CD4-positive, alpha-beta memory T cell (primary cell): ENCODE measurements at regions not wholly inside any gene's neighbourhood (a gene's known extent, or its start where the extent isn't known, plus 50 kb on each side); places are given as distances from the start of the nearest gene placed in this dataset.
"Not testable (repeated sequence)": the region's sequence is repeated elsewhere in the genome, so short reads cannot be mapped to it uniquely, and the experiment has no call there.

Experiments used
- CTCF ChIA-PET: fragments of 350-600 bp; sonication (Branson Sonifier 250); formaldehyde crosslinking; loops from one replicate; lab custom pipeline; 2021; ENCODE audit warnings: inconsistent platforms; ENCODE audit not compliant: partially characterized antibody; lab: Charles Lee
- POLR2A ChIA-PET: fragments of 350-600 bp; sonication (Branson Sonifier 250); formaldehyde crosslinking; loops from one replicate; lab custom pipeline; 2021; ENCODE audit not compliant: partially characterized antibody; lab: Charles Lee
- DNase-seq, 5 donors: peaks; one replicate each; pipeline versions ENCODE4 v3.0.0 to v3.0.0-alpha.2; 2020 to 2022; ENCODE audit warnings: mixed read lengths in 1 of 5
- H3K27ac ChIP-seq: one replicate; pipeline ENCODE4 v1.7.0; 2013; ENCODE audit warnings: low read depth, low read length
- H3K27me3 ChIP-seq: 2 replicates; pipeline ENCODE4 v1.7.0; 2013; ENCODE audit warnings: mild to moderate bottlenecking, low read length, moderate library complexity; ENCODE audit not compliant: insufficient read depth
- H3K36me3 ChIP-seq: 2 replicates; pipeline ENCODE4 v1.7.0; 2013; ENCODE audit warnings: mild to moderate bottlenecking, low read length, moderate library complexity; ENCODE audit not compliant: insufficient read depth
- H3K4me1 ChIP-seq: 2 replicates; pipeline ENCODE4 v1.7.0; 2013; ENCODE audit warnings: mild to moderate bottlenecking, low read length, moderate library complexity; ENCODE audit not compliant: insufficient read depth
- H3K4me3 ChIP-seq, 2 donors: one replicate each; pipeline ENCODE4 v1.7.0; 2013; ENCODE audit warnings: low read length in 2 of 2, mild to moderate bottlenecking in 1 of 2
- H3K9me3 ChIP-seq, 2 donors: one replicate each; pipeline ENCODE4 v1.7.0; 2013; ENCODE audit warnings: low read length in 2 of 2, control low read depth in 1 of 2; ENCODE audit not compliant: control insufficient read depth in 1 of 2
- H3K27ac Mint-ChIP-seq, 7 donors: one replicate each; pipeline ENCODE4 v1.8.0; 2020 to 2021; ENCODE audit warnings: mixed read lengths in 7 of 7, mild to moderate bottlenecking in 6 of 7, inconsistent platforms in 3 of 7, moderate library complexity in 3 of 7
- H3K27me3 Mint-ChIP-seq, 2 donors: one replicate each; pipeline ENCODE4 v1.8.0; 2020 to 2021; ENCODE audit warnings: mixed read lengths in 2 of 2
- H3K36me3 Mint-ChIP-seq, 2 donors: one replicate each; pipeline ENCODE4 v1.8.0; 2020 to 2021; ENCODE audit warnings: mixed read lengths in 2 of 2, inconsistent platforms in 1 of 2, mild to moderate bottlenecking in 1 of 2
- H3K4me1 Mint-ChIP-seq, 4 donors: one replicate each; pipeline ENCODE4 v1.8.0; 2020 to 2021; ENCODE audit warnings: mixed read lengths in 4 of 4, mild to moderate bottlenecking in 1 of 4
- H3K4me3 Mint-ChIP-seq, 8 donors: one replicate each; pipeline ENCODE4 v1.8.0; 2020 to 2021; ENCODE audit warnings: mixed read lengths in 8 of 8, mild to moderate bottlenecking in 7 of 8, moderate library complexity in 6 of 8, inconsistent platforms in 3 of 8
- H3K9me3 Mint-ChIP-seq, 8 donors: one replicate each; pipeline ENCODE4 v1.8.0; 2020 to 2021; ENCODE audit warnings: mixed read lengths in 8 of 8, mild to moderate bottlenecking in 5 of 8, inconsistent platforms in 3 of 8, moderate library complexity in 1 of 8
- intact Hi-C: fragments of 100-400 bp; cut with micrococcal nuclease; formaldehyde crosslinking; loops from one replicate; pipeline ENCODE4 v1.15.1; 2023

DNA sequence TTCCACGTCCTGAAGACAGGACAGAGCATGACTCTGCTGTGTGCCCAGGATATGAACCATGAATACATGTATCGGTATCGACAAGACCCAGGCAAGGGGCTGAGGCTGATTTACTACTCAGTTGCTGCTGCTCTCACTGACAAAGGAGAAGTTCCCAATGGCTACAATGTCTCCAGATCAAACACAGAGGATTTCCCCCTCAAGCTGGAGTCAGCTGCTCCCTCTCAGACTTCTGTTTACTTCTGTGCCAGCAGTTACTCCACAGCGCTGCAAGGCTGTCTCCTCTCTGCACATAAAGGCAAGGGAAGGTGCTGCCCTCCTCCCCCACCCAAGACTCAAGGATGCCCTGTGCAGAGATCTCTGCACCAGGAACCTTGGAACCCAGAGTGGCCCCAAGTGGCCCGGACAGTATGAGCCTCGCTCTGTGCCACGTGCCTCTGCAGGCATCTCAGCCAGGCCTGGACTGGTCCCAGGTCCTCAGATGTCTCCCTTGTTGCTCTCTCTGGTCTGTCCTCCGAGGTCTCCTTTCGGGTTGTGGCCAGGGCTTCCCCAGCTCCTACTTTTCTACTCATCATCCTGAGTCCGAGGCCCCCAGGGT lies 230.3 kb upstream of the PRSS58 start:
- intact Hi-C loops = loop anchor here (5.0 kb wide), 2 partner anchors 34 to 324 kb away; no protein-coding TSS in a partner anchor
- no peak overlapping the region for H3K4me3 ChIP-seq
- peak overlapping the region in 3 of 7 donors; percentile 31 to 59 (median 42) for H3K27ac Mint-ChIP-seq
- peaks cover 8 to 34% (median 22%) of the 10 kb centered on the region in 4 donors for H3K4me1 Mint-ChIP-seq
- H3K27me3 ChIP-seq = no peaks in the 10 kb centered on the region
- peaks cover 0 to 2% (median 0%) of the 10 kb centered on the region in 8 donors for H3K9me3 Mint-ChIP-seq
- no peak overlapping the region for H3K27ac ChIP-seq
- no peaks in the 10 kb centered on the region for H3K36me3 ChIP-seq
- no peaks in the 10 kb centered on the region for H3K27me3 Mint-ChIP-seq
- CTCF ChIA-PET = interaction anchor here (1.0 to 25.5 kb wide), 4 partner anchors 8 to 28 kb away, joined by 3 to 775 read pairs (median 74); no protein-coding TSS in a partner anchor
- no peak for DNase-seq
- no peak overlapping the region for H3K4me3 Mint-ChIP-seq
- H3K4me1 ChIP-seq = peaks cover 12% of the 10 kb centered on the region
- no peaks in the 10 kb centered on the region for H3K36me3 Mint-ChIP-seq
- no peaks in the 10 kb centered on the region for H3K9me3 ChIP-seq
- POLR2A ChIA-PET = interaction anchor here (0.7 to 1.5 kb wide), 2 partner anchors 9 to 28 kb away, joined by 3 to 7 read pairs; no protein-coding TSS in a partner anchor

DNA sequence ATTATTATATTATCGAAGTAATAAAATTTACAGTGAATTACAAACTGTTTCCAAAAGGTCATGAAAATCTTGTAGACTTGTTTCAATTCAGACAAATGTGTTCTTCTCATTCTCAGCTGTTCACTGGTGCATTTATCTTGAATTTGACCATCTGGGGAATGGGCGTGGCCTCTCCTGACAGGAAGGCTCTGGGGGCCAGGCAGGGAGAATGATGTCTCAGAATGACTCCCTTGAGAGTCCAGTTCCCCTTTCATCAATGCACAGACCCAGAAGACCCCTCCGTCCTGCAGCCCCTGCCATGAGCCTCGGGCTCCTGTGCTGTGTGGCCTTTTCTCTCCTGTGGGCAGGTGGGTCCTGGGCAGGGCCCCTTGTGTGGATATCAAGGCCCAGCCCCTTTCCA lies 229.7 kb upstream of the PRSS58 start:
- H3K9me3 ChIP-seq, DNase-seq, H3K36me3 ChIP-seq, H3K27ac ChIP-seq, H3K27me3 Mint-ChIP-seq, H3K4me3 Mint-ChIP-seq, H3K27me3 ChIP-seq, H3K36me3 Mint-ChIP-seq, H3K9me3 Mint-ChIP-seq, H3K4me3 ChIP-seq: not testable (repeated sequence)
- Mint-ChIP-seq H3K27ac (peak overlapping the region in 2 of 7 donors; percentile 31 to 59), H3K4me1 (peaks cover 14 to 39% (median 25%) of the 10 kb centered on the region in 4 donors)
- peaks cover 17% of the 10 kb centered on the region for H3K4me1 ChIP-seq
- POLR2A ChIA-PET = interaction anchor here (1.3 to 1.5 kb wide), 2 partner anchors 9 to 307 kb away, joined by 3 to 7 read pairs; no protein-coding TSS in a partner anchor
- intact Hi-C loops = loop anchor here (5.0 kb wide), 2 partner anchors 35 to 325 kb away; no protein-coding TSS in a partner anchor
- CTCF ChIA-PET = interaction anchor here (1.3 to 25.5 kb wide), 3 partner anchors 8 to 22 kb away, joined by 3 to 775 read pairs (median 145); no protein-coding TSS in a partner anchor

DNA sequence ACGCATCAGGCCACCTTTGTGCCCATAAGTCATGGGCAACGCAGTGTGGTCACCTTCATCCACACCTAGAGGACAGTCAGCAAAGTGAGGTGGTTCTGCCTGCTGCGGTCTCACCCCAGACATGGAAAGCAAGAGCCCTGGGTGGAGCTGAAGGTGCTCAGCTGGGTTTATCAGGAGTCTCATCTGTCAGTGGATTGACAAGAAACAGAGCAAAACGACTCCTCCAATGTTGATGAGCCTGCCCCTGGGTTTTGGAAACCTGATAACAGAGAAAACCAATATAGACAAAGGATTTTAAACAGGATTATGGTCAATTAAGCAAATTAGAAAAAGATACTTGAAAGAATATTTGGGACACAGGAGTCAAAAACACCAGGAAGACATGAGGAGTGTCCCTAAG lies 229.3 kb upstream of the PRSS58 start:
- H3K9me3 Mint-ChIP-seq = peaks cover 0 to 2% (median 0%) of the 10 kb centered on the region in 8 donors
- H3K27me3 Mint-ChIP-seq = no peaks in the 10 kb centered on the region
- POLR2A ChIA-PET = interaction anchor here (1.3 to 1.8 kb wide), 3 partner anchors 8 to 307 kb away, joined by 3 to 7 read pairs (median 4); no protein-coding TSS in a partner anchor
- Histone ChIP-seq H3K27ac (no peak overlapping the region), H3K4me3 (no peak overlapping the region), H3K36me3 (no peaks in the 10 kb centered on the region), H3K27me3 (no peaks in the 10 kb centered on the region), H3K9me3 (no peaks in the 10 kb centered on the region), H3K4me1 (peaks cover 22% of the 10 kb centered on the region)
- peak overlapping the region in 1 of 8 donors; percentile 27 for H3K4me3 Mint-ChIP-seq
- H3K27ac Mint-ChIP-seq = peak overlapping the region in 2 of 7 donors; percentile 10 to 56
- no peaks in the 10 kb centered on the region for H3K36me3 Mint-ChIP-seq
- CTCF ChIA-PET = interaction anchor here (2.3 to 25.5 kb wide), 5 partner anchors 10 to 74 kb away, joined by 10 to 775 read pairs (median 128); no protein-coding TSS in a partner anchor
- intact Hi-C loops = loop anchor here (5.0 kb wide), 2 partner anchors 35 to 325 kb away; no protein-coding TSS in a partner anchor
- no peak for DNase-seq
- peaks cover 18 to 44% (median 28%) of the 10 kb centered on the region in 4 donors for H3K4me1 Mint-ChIP-seq

DNA sequence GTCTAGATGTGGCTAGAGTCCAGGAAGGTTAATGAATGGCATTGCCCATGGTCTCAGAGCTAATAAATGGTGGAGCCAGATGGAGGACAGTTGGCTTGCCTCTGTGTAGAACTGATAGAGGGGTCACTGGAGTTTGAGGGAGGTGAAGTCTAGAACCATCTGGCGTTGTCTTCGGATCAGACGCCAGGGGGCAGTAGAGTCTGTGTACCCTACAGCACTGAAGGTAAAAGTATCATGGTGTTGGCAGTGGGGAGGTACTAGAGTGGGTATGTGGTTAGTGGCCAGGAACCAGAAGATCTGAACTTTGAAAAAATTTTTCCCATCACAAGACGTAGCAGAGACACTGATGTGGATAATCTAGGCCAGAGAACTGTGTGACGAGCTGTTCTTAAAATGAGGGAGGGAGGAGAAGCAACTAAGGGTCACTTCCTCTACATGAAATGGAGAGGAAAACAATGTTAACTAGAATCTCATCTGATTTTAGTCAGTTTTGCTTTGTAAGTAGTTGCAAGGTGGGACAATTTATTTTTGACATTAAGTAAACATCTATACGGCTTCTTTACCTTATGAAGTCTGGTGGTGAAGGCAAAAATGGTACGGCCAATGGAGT lies 227.9 kb upstream of the PRSS58 start:
- ChIA-PET CTCF (interaction anchor here (1.3 to 25.5 kb wide), 13 partner anchors 9 to 517 kb away, joined by 3 to 775 read pairs (median 8); no protein-coding TSS in a partner anchor), POLR2A (interaction anchor here (1.0 to 1.8 kb wide), 4 partner anchors 24 to 322 kb away, joined by 3 to 4 read pairs (median 4); no protein-coding TSS in a partner anchor)
- peak overlapping the region in 1 of 8 donors; percentile 40 for H3K4me3 Mint-ChIP-seq
- no peak overlapping the region for H3K27ac ChIP-seq
- no peaks in the 10 kb centered on the region for H3K9me3 ChIP-seq
- H3K27me3 ChIP-seq = no peaks in the 10 kb centered on the region
- intact Hi-C loops = loop anchor here (5.0 kb wide), 2 partner anchors 37 to 327 kb away; no protein-coding TSS in a partner anchor
- H3K4me3 ChIP-seq = no peak overlapping the region
- no peaks in the 10 kb centered on the region for H3K36me3 Mint-ChIP-seq
- no peaks in the 10 kb centered on the region for H3K36me3 ChIP-seq
- H3K27me3 Mint-ChIP-seq = no peaks in the 10 kb centered on the region
- no peaks in the 10 kb centered on the region for H3K9me3 Mint-ChIP-seq
- H3K27ac Mint-ChIP-seq = peak overlapping the region in 6 of 7 donors; percentile 11 to 85 (median 56)
- H3K4me1 Mint-ChIP-seq = peaks cover 30 to 53% (median 37%) of the 10 kb centered on the region in 4 donors
- peaks cover 35% of the 10 kb centered on the region for H3K4me1 ChIP-seq
- DNase-seq = peak in 3 of 5 donors; percentile 24 to 35 (median 31)

DNA sequence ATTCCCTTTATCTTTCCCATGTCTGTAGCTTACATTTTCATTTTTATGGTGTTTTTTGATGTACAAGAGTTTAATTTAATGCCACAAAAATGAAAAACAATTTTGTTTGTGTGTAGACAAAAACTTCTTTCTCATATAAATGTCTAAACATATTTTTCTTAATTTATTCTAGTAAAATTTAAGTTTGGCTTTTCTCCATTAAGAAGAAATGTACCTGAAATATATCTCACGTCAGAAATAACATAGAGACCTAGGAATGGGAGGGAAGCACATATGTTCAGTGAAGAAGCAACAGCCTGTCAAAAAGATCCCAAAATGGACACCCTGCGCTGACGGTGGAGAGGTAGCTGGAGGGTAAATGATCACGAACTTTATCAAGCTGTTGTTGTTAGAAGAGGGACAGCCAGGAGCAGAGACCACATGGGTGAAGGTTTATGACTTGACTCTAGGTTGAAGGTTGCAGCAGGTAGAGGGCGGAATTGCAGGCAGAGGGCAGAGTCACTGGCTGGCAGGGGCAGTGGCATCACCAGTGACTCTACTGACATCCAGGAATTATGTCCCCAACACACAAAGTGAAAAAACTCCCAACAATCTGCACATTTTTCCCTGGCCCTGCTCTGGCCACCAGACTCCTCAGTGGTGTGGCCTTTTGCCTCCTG lies 225.9 kb upstream of the PRSS58 start:
- peaks cover 38% of the 10 kb centered on the region for H3K4me1 ChIP-seq
- H3K27ac Mint-ChIP-seq = peak overlapping the region in 6 of 7 donors; percentile 61 to 98 (median 95)
- no peak for DNase-seq
- intact Hi-C loops = loop anchor here (1.0 kb wide), 2 partner anchors 24 to 71 kb away; no protein-coding TSS in a partner anchor
- H3K27me3 ChIP-seq = no peaks in the 10 kb centered on the region
- no peaks in the 10 kb centered on the region for H3K27me3 Mint-ChIP-seq
- H3K36me3 Mint-ChIP-seq = no peaks in the 10 kb centered on the region
- H3K4me1 Mint-ChIP-seq = peaks cover 32 to 60% (median 42%) of the 10 kb centered on the region in 4 donors
- H3K27ac ChIP-seq = peak overlapping the region; percentile 50
- no peaks in the 10 kb centered on the region for H3K9me3 Mint-ChIP-seq
- no peaks in the 10 kb centered on the region for H3K36me3 ChIP-seq
- no peaks in the 10 kb centered on the region for H3K9me3 ChIP-seq
- H3K4me3 ChIP-seq = no peak overlapping the region
- POLR2A ChIA-PET = interaction anchor here (0.8 to 3.7 kb wide), 12 partner anchors 13 to 324 kb away, joined by 3 to 26 read pairs (median 6); no protein-coding TSS in a partner anchor
- H3K4me3 Mint-ChIP-seq = no peak overlapping the region
- CTCF ChIA-PET = interaction anchor here (0.9 to 25.5 kb wide), 17 partner anchors 8 to 519 kb away, joined by 3 to 775 read pairs (median 9); no protein-coding TSS in a partner anchor

DNA sequence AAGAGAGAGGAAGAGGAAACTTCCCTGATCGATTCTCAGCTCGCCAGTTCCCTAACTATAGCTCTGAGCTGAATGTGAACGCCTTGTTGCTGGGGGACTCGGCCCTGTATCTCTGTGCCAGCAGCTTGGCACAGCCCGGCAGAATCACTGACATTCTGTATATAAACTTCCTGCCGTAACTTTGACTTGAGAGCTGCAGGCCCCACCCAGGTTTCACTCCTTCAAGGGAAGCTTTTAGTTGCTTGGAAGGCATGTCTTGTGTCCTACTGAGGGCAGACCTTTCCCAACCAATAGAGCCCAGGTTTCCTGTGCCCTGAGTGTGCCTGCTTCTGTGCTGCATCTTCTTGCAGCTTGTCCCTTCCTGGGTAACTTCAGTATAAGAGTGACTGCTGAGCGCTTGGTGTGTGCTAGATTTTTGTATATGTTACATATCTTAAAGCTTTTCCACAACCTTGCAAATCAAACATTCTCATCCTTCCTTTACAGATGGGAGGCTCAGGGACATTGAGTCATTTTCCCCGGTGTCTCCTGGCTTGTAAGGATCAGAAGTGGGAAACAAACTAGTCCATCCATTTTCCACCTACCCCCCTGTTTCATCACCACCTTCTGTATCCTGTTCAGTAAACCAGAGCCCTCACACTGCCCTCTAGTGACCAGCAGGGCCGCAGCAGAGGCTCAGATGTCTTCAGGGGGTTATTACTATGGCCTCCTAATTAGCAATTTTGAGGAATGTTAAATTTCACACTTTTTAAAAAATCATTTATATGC lies 225.2 kb upstream of the PRSS58 start:
- DNase-seq = peak; percentile 43 to 53 (median 48)
- H3K4me1 ChIP-seq = peaks cover 45% of the 10 kb centered on the region
- CTCF ChIA-PET = interaction anchor here (0.8 to 25.5 kb wide), 22 partner anchors 8 to 520 kb away, joined by 3 to 775 read pairs (median 8); no protein-coding TSS in a partner anchor
- Mint-ChIP-seq H3K9me3 (no peaks in the 10 kb centered on the region), H3K36me3 (no peaks in the 10 kb centered on the region), H3K27me3 (no peaks in the 10 kb centered on the region), H3K4me3 (peak overlapping the region in 7 of 8 donors; percentile 41 to 85 (median 74)), H3K27ac (peak overlapping the region; percentile 93 to 98 (median 96)), H3K4me1 (peaks cover 36 to 61% (median 49%) of the 10 kb centered on the region in 4 donors)
- peak overlapping the region; percentile 50 for H3K27ac ChIP-seq
- H3K36me3 ChIP-seq = no peaks in the 10 kb centered on the region
- H3K27me3 ChIP-seq = no peaks in the 10 kb centered on the region
- POLR2A ChIA-PET = interaction anchor here (0.7 to 3.7 kb wide), 16 partner anchors 14 to 328 kb away, joined by 3 to 26 read pairs (median 4); no protein-coding TSS in a partner anchor
- H3K4me3 ChIP-seq = peak overlapping the region in 1 of 2 donors; percentile 9
- intact Hi-C loops = loop anchor here (1.0 kb wide), 2 partner anchors 24 to 71 kb away; no protein-coding TSS in a partner anchor
- H3K9me3 ChIP-seq = no peaks in the 10 kb centered on the region
